GM19468 (cell line): ENCODE measurements at regions not wholly inside any gene's neighbourhood (a gene's known extent, or its start where the extent isn't known, plus 50 kb on each side); places are given as distances from the start of the nearest gene placed in this dataset.
"Not testable (repeated sequence)": the region's sequence is repeated elsewhere in the genome, so short reads cannot be mapped to it uniquely, and the experiment has no call there.

Source experiments
- ATAC-seq: cut with Tn5 transposase; IDR thresholded peaks from one replicate; pipeline ENCODE4 v1.9.1; 2021; ENCODE audit warnings: mild to moderate bottlenecking, moderate library complexity, moderate number of reproducible peaks; ENCODE audit not compliant: unreplicated experiment; ENCODE audit errors: extremely low read depth

GRCh38 chr5:119966028-119966427, 336.7 kb downstream of the FAM170A start:
- ATAC-seq = no peak

- ATAC-seq = no peak
These were observed 339.3 kb downstream of the FAM170A start for GRCh38 chr5:119968690-119969089.

- not testable (repeated sequence) for ATAC-seq
These were observed 357.7 kb downstream of the FAM170A start for GRCh38 chr5:119987077-119987476.

DNA sequence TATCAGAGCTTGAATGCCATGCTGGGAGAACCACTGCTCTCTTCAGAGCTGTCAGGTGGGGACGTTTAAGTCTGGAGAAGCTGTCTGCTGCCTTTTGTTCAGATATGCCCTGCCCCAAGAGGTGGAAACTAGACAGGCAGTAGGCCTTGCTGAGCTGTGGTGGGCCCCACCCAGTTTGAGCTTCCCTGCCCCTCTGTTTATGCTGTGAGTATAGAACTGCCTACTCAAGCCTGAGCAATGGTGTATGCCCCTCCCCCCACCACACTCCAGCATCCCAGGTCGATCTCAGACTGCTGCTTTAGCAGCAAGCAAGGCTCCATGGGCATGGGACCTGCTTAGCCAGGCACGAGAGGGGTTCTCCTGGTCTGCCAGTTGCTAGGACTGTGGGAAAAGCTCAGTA, 362.3 kb downstream of the FAM170A start:
- ATAC-seq = no peak

DNA sequence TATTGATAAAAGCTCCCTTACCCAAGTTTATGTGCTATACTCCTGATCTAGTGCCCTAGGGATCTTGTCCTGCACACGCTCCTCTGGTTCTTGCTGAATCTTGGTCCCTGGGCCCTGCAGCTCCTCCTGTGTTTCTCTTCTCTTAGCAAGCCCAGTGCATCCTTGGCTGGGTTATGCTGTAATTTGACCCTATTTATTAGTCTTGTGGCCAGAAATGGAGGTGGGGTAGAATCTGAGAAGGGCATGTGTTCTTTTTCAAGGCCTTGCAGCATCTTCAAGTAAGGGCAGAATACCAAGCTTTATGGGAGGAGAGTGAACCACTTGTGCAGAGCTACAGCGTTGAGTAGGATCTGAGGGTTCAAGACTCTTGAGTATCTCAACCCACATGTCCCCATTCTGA, 366.8 kb downstream of the FAM170A start:
- no peak for ATAC-seq

DNA sequence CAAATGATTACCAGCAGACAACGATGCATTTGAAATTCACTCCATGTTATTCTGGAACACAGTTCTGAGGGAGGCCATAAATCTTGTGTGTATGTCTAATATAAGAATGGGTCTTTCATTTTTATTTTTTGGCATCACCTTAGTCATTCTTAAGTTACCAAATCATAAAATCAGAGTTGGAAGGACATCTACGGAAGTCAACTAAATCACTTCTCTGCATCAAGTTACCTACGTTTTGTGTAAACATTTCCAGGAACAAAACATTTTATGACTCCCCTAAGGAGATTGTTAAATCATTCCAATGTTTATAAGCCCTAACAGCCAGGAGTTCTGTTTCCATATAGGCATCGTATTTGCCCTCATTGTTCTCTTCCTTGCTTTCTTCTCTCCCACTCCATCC, 378.2 kb downstream of the FAM170A start:
- no peak for ATAC-seq

- no peak for ATAC-seq
These were observed 383.1 kb downstream of the FAM170A start for GRCh38 chr5:120012431-120012830.

DNA sequence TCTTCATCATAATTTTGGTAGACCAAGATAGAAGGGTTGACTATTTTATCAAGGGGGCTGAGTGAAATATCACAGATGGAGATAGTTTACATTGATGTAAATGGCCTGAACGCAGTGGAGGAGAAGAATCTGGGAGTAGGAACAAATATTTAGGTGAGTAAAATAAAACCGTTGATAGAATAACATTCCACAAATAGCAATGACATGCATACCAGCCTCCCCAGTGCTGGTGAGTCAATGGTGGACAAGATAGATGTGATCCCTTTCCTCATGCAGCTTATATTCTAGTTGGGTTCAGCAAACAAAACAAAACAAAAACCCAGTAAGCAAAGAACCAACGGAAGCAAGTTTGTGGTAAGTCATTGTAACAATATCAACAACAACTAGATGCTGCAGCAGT, 385.2 kb downstream of the FAM170A start:
- ATAC-seq = no peak

DNA sequence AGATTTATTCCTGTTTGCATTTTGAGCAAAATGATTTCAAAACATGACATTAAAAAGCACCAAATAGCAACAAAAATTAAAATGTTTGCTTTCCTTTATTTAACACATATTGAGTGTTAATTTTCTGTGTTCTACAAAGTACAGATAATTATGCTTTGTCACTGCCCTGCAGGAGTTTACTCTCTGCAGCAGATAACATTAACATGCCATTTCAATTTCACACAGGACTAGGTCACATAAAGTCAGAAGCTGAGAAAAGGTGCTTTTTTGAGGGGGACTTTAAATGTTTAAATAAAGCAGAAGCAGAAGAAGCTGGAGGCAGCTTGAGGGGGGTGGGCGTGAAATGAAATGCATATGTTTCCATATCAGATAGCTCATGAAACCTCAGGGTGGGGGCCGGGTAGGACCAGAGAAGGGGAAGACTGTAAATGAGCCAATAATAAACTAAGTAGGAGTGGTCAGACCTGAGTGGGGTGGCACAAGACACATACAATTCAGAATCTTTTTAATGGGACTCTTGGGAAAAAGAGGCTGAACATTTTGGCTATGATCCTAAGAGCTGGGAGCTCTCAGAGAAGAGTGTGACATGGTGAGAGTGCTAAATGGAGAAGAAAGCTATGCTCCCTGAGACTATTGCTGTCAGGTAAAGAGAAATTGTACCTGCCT, 387.5 kb downstream of the FAM170A start:
- ATAC-seq = no peak

DNA sequence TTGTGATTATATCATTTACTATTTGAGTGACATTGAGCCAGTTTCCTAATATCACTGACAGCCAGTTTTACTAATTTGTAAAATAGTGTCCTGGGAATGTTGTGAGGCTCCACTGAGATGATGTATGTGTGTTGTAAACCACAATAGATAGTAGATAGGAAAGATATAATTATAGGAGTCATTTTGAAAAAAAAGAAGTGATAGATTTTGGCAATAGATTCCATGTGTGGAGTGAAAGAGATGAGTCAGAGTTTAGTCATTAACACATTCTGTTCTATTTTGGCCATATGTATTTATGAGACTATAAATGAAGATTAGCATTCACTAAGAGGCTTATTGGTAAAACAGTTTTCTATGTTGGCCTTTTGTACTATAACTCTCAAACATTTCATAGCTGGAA, 388.2 kb downstream of the FAM170A start:
- ATAC-seq = no peak

DNA sequence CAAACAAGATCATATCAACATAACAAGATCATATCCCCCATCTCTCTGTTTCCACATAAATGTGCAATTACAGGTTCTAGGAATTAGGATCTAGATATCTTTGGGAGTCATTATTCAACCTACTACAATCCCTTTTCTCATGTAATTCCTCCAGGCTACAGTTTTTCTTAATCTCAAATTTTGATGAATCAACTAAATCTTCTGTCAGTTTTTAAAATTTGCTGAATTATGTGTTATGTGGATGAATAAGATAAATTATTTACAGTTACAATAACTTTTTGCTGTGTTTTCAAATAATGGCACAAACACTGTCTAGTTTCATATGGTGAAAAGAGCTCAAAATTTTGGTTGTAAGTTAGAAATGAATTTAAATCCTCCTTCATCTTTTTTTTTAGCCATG, 405.8 kb downstream of the FAM170A start:
- no peak for ATAC-seq

GRCh38 chr5:120035815-120036577, 406.6 kb downstream of the FAM170A start:
- ATAC-seq = no peak

DNA sequence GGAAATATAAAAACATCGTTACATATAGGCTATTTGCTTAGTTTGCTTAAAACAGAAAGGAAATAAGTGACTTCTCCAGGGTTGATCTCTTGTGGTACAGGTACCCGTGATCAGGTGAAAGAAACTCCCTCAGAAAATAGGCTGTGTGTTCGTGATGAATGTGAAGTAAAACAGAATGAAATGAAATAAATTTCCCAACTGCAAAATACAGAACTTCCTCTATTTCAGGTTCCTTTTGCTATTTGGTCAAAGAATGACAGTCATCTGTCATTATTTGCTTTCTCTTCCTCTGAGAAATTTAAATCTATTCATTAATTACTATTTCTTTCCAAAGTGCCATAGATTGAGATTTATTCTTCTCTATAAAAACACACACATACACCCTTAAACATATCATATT, 408.1 kb downstream of the FAM170A start:
- ATAC-seq = no peak

DNA sequence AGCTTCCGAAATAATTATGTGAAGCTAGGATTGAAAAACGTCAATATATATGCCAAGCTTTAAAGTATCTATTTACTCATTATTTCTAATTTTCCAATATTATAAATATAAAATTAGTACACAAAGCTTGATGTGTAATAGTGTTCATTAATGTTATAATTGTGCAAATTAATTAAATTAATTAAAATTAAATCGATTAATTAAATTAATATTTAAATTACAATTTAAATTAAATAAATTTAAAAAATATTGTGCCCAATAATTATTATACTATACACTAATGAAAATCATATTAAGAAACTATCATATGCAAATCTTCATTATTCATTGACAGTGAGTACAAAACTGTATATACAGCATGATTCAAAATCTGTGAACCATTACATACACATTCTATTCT, 409.8 kb downstream of the FAM170A start:
- no peak for ATAC-seq

DNA sequence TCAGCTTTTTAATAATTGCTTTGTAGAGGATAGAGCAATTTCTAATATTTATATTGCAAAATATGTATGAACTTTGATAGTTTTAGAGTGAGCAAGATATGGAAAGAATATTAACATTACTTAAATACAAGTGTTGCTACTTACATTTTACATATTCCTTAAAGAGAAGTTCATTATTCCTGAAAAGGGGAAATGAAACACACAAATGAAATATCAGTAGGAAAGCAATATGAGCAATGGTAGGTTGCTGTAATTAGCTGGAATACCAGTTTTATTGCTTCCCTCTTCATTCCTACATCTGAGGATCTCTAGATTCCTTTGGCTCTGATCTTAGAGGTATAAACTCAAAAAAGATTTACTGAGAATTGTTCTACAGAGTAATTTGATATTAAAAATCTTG, 414.1 kb downstream of the FAM170A start:
- no peak for ATAC-seq

DNA sequence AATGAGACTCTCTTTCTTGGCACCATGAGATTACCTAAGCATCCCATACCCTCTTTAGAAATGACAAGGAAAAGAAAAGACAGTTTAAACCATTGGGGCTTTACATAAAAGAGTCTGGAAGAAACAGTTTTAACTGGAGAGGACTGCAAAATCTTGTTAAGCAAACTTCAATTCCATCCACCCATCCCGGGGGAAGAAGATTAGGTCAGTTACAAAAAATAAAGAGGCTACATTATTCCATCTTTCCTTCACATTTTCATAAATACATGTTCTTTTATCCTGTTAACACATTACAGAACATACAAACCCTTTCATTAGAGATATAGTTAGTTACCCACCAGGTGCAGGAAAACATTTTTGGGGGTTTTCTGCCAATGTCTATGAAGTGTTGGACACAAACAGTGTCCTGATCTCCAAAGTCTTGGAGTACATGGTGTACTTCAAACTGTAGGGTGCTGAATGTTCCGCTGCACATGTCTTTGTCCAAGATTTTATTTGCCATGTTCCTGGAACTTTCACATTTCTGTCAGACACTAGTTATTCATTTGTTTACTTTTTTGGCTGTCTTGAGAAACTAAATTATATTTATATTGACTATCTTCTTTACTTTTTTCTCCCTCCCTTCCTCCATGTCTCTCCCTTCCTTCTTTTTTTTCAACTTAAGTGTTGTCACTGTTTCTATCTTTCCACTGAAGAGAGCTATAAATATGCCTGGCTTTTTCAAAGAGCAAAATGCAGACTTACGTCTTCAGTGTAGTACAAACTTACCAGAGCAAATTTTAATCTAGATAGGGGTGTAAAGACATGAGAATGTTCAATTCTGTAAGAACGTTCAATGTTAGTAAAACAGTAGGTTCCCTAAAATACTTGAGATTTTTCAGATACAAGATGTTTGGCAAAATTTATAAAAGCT, 410.9 kb upstream of the PRR16 start:
- ATAC-seq = no peak

- ATAC-seq = no peak
These were observed 410.3 kb upstream of the PRR16 start for GRCh38 chr5:120053841-120054240.

- ATAC-seq = no peak
These were observed 408.2 kb upstream of the PRR16 start for GRCh38 chr5:120055858-120056257.

DNA sequence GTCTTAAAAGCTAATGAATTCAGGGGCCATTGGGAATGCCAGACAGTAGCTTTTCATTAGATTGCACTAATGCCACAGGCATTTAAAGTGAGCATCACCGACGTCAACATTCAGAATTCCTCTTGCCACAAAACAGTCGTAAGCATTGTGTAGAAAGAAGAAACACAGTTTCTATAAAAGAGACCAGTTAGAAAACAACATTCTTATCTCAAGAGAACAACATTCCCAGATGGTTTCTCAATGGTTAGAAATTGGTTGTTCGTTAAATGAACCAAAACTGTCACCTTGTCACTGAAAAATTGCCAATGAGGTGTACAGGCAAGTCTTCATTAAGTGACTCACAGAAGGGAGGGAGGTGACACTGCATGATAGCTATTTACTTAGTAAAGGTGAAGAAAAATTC, 401.6 kb upstream of the PRR16 start:
- no peak for ATAC-seq

DNA sequence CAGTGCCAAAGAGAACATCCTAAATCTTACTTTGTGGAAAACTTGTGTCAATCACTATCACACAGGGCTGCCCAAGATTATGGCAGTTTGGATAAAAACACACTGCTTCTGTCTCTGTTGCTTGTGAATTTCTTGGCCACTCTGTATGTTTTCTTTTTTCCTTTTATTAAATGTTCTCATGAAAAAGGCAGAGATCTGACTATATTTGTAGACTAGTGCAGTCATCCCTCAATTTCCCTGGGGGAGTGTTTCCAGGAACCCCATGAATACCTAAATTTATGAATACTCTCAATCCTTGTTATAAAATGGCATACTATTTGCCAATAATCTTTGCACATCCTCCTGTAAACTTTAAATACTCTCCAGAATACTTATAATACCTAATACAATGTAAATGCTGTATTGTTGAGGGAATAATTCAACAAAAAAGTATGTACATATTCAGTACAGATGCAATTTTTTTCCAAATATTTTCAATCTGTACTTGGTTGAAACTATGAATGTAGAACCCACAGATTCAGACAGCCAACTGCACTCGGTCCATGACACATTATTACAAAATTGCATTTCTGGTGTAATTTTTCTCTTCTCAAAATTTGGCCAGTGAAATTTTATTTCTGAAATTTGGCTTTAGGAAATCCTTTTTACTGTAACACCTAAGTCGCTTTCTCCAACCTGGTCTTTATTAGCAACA, 391.9 kb upstream of the PRR16 start:
- no peak for ATAC-seq
